Lung (tissue), 11 donors: ENCODE measurements at regions not wholly inside any gene's neighbourhood (a gene's known extent, or its start where the extent isn't known, plus 50 kb on each side); places are given as distances from the start of the nearest gene placed in this dataset.
"Not testable (repeated sequence)": the region's sequence is repeated elsewhere in the genome, so short reads cannot be mapped to it uniquely, and the experiment has no call there.

Experiments used
- ATAC-seq: fragments of 200-7000 bp; cut with Tn5 transposase; one replicate; pipeline ENCODE4 v1.9.1; 2020; ENCODE audit warnings: moderate number of reproducible peaks; ENCODE audit not compliant: insufficient read depth, low FRiP score
- DNase-seq, 3 donors: peaks; one replicate each; pipeline ENCODE4 v3.0.0-alpha.2; 2013 to 2017
- H3K27ac ChIP-seq, 2 donors: one replicate each; pipeline ENCODE4 v1.5.1; 2013; ENCODE audit warnings: mild to moderate bottlenecking in 2 of 2, moderate library complexity in 2 of 2, control low read depth in 1 of 2, inconsistent platforms in 1 of 2, low read depth in 1 of 2, low read length in 1 of 2
- H3K27me3 ChIP-seq, 3 donors: one replicate each; pipeline ENCODE4 v1.5.1; 2013; ENCODE audit warnings: low read length in 2 of 3; ENCODE audit not compliant: control insufficient read depth in 3 of 3, insufficient read depth in 3 of 3
- H3K36me3 ChIP-seq, 4 donors: one replicate each; pipeline ENCODE4 v1.5.1; 2013; ENCODE audit warnings: low read length in 4 of 4, mild to moderate bottlenecking in 1 of 4, moderate library complexity in 1 of 4; ENCODE audit not compliant: control insufficient read depth in 4 of 4, insufficient read depth in 4 of 4
- H3K4me1 ChIP-seq, 5 donors: one replicate each; pipeline ENCODE4 v1.5.1; 2013; ENCODE audit warnings: low read length in 5 of 5, mild to moderate bottlenecking in 2 of 5, moderate library complexity in 1 of 5; ENCODE audit not compliant: control insufficient read depth in 5 of 5, insufficient read depth in 5 of 5
- H3K4me3 ChIP-seq: one replicate; pipeline ENCODE4 v1.5.1; 2013; ENCODE audit warnings: mild to moderate bottlenecking, control low read depth, moderate library complexity
- H3K9ac ChIP-seq, 2 donors: one replicate each; pipeline ENCODE4 v1.5.1; 2013; ENCODE audit warnings: low read length in 2 of 2, control low read depth in 1 of 2; ENCODE audit not compliant: insufficient read depth in 1 of 2
- H3K9me3 ChIP-seq, 4 donors: one replicate each; pipeline ENCODE4 v1.5.1; 2013; ENCODE audit warnings: low read length in 3 of 4, mild to moderate bottlenecking in 1 of 4, moderate library complexity in 1 of 4; ENCODE audit not compliant: control insufficient read depth in 4 of 4, insufficient read depth in 3 of 4
- WGBS, 2 donors: extraction: QIAGEN DNeasy Blood & Tissue Kit; methylation state at CpG; one replicate each; pipeline ENCODE4 v1.1.7; 2013; 5-methylcytosine and 5-hydroxymethylcytosine counted together
- TF ChIP-seq, protein P1 (sequence below): IDR thresholded peaks from 2 replicates; pipeline ENCODE4 v1.5.1; 2012; ENCODE audit warnings: mild to moderate bottlenecking; ENCODE audit errors: control extremely low read depth, extremely low read depth
- donor health status: control.
- donor health status: control.
- donor health status: Bipolar disorder and iron deficiency.
- donor health status: healthy.
- donor health status: DM: yes; HTN: yes; CAD: no.

DNA sequence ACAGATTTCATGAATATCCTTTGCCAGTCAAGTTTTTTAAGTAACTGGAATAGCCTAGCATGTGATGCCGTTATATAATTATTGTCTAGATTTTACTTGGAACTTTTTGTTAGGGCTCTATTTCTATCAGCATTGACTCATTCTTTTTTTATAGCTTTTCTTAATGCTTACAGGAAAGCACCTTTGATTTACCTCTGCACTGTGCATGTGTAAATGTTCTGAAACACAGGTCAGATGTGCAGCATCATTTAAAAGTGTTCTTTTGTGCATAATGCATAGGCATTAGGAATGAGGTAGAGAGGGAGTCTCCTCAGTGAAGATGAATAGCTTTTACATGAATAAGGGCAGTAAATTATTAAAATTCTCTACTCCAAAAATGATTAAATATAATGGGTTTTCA is 669.3 kb upstream of the MBL2 start:
- ATAC-seq (no peak), DNase-seq (no peak)
- TF ChIP-seq, protein P1, sequence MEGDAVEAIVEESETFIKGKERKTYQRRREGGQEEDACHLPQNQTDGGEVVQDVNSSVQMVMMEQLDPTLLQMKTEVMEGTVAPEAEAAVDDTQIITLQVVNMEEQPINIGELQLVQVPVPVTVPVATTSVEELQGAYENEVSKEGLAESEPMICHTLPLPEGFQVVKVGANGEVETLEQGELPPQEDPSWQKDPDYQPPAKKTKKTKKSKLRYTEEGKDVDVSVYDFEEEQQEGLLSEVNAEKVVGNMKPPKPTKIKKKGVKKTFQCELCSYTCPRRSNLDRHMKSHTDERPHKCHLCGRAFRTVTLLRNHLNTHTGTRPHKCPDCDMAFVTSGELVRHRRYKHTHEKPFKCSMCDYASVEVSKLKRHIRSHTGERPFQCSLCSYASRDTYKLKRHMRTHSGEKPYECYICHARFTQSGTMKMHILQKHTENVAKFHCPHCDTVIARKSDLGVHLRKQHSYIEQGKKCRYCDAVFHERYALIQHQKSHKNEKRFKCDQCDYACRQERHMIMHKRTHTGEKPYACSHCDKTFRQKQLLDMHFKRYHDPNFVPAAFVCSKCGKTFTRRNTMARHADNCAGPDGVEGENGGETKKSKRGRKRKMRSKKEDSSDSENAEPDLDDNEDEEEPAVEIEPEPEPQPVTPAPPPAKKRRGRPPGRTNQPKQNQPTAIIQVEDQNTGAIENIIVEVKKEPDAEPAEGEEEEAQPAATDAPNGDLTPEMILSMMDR: no peak
- Histone ChIP-seq H3K27me3 (no peaks in the 10 kb centered on the region), H3K4me1 (peaks cover 0 to 3% (median 0%) of the 10 kb centered on the region in 5 donors), H3K27ac (no peak overlapping the region), H3K36me3 (no peaks in the 10 kb centered on the region), H3K9me3 (no peaks in the 10 kb centered on the region), H3K9ac (no peak overlapping the region), H3K4me3 (no peak overlapping the region)
- 89 to 90% methylated on average over 1 of the region's 1 CpG for WGBS, 2 donors

DNA sequence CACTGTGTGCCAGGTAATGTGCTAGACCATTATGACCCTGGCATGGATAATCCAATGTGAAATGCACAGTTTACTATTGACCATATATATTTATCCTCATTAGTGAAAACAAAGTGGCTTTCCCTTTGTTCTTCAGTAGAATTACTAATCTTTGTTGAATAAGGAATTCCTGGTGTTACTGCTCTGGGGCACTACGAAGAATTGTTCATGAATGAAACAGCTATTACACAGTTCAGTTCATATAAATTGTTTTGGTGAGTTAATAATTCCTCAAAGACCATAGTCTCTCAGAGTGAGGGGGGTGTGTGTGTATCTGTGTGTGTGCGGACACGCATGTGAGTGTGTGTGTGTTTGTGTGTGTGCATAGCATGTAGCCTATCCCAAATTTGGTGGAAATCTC is 668.0 kb upstream of the MBL2 start:
- no peak overlapping the region for H3K4me3 ChIP-seq
- H3K9me3 ChIP-seq: no peaks in the 10 kb centered on the region
- TF ChIP-seq, protein P1: no peak
- H3K36me3 ChIP-seq: no peaks in the 10 kb centered on the region
- no peak for DNase-seq
- no peaks in the 10 kb centered on the region for H3K27me3 ChIP-seq
- H3K4me1 ChIP-seq: peaks cover 0 to 3% (median 0%) of the 10 kb centered on the region in 5 donors
- 89 to 94% methylated on average over 3 of the region's 3 CpGs for WGBS, 2 donors
- no peak for ATAC-seq
- no peak overlapping the region for H3K9ac ChIP-seq
- H3K27ac ChIP-seq: no peak overlapping the region

DNA sequence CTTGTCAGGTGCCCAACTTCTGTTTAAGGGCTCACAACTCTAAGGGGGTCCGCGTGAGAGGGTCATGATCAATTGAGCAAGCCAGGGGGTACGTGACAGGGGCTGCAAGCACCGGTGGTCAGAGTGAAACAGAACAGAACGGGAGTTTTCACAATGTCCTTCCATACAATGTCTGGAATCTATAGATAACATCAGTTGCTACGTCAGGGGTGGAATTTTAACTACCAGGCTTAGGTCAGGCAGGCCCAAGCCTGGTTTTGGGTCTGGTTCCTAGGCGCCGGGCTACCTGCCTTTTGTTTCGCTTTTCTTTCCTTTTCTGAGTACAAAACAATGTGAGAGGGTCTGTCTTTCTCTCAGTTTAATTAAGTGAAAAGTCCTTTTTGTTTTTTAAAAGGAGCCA is 666.5 kb upstream of the MBL2 start:
- not testable (repeated sequence) for H3K4me1 ChIP-seq, H3K27me3 ChIP-seq, H3K4me3 ChIP-seq, ATAC-seq, H3K27ac ChIP-seq, H3K36me3 ChIP-seq, H3K9me3 ChIP-seq, H3K9ac ChIP-seq
- peak in 1 of 3 donors; percentile 11 for DNase-seq
- whole genome bisulfite sequencing, 2 donors: 58 to 67% methylated on average over 9 of the region's 9 CpGs

DNA sequence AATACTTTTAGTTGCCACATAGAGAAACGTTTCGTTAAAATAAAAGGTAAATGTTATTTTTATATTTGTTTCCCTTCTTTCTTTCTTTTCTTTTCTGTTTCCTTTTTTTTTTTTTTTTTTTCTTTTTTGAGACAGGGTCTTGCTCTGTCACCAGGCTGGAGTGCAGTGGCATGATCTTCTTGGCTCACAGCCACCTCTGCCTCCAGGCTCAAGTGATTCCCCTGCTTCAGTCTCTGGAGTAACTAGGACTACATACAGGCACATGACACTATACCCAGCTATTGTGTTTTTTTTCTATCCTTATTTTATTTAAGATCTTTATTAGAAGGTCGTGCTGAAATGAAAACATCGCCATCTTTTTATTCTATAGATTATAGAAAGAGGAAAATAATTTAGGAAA is 661.8 kb upstream of the MBL2 start:
- H3K36me3 ChIP-seq: no peaks in the 10 kb centered on the region
- H3K9me3 ChIP-seq: no peaks in the 10 kb centered on the region
- H3K27ac ChIP-seq: no peak overlapping the region
- ATAC-seq: no peak
- no peaks in the 10 kb centered on the region for H3K27me3 ChIP-seq
- 82 to 85% methylated on average over 4 of the region's 4 CpGs for WGBS, 2 donors
- TF ChIP-seq, protein P1: no peak
- peaks cover 0 to 3% (median 0%) of the 10 kb centered on the region in 5 donors for H3K4me1 ChIP-seq
- H3K9ac ChIP-seq: no peak overlapping the region
- no peak overlapping the region for H3K4me3 ChIP-seq
- DNase-seq: no peak
